Endothelial cell of umbilical vein (primary cell): ENCODE measurements at regions not wholly inside any gene's neighbourhood (a gene's known extent, or its start where the extent isn't known, plus 50 kb on each side); places are given as distances from the start of the nearest gene placed in this dataset.

Experiments
- EZH2 ChIP-seq: IDR thresholded peaks from 2 replicates; pipeline ENCODE4 v1.6.1; 2012; ENCODE audit warnings: borderline replicate concordance, low read depth, mild to moderate bottlenecking, moderate library complexity, low read length, inconsistent platforms; ENCODE audit not compliant: severe bottlenecking
- FOS ChIP-seq: IDR thresholded peaks from 2 replicates; pipeline ENCODE4 v1.6.1; 2011; ENCODE audit warnings: mild to moderate bottlenecking, low read length, moderate library complexity, borderline replicate concordance; ENCODE audit not compliant: insufficient read depth
- JUN ChIP-seq: IDR thresholded peaks from 2 replicates; pipeline ENCODE4 v1.6.1; 2011; ENCODE audit warnings: borderline replicate concordance, low read depth; ENCODE audit not compliant: insufficient read length, insufficient read depth
- MAX ChIP-seq: IDR thresholded peaks from 2 replicates; pipeline ENCODE4 v1.6.1; 2011; ENCODE audit not compliant: insufficient read depth, insufficient read length
- MYC ChIP-seq: IDR thresholded peaks from one replicate; pipeline ENCODE4 v1.6.1; 2011; ENCODE audit warnings: mild to moderate bottlenecking, low read depth, low read length
- POLR2A ChIP-seq: IDR thresholded peaks from 2 replicates; pipeline ENCODE4 v1.6.1; 2012; ENCODE audit warnings: low read depth, mild to moderate bottlenecking, control low read depth, low read length
- POLR2AphosphoS5 ChIP-seq: IDR thresholded peaks from 2 replicates; pipeline ENCODE4 v1.6.1; 2012; ENCODE audit warnings: low read depth, mild to moderate bottlenecking, control low read depth, low read length, moderate library complexity; ENCODE audit not compliant: insufficient read depth
- TF ChIP-seq, protein P1 (sequence below), 2 donors: IDR thresholded peaks; 1 replicate in 1 of 2; 2 replicates in 1 of 2; pipeline ENCODE4 v1.5.1; 2011; ENCODE audit warnings: low read length in 2 of 2, mild to moderate bottlenecking in 2 of 2, moderate library complexity in 2 of 2, control low read depth in 1 of 2, inconsistent platforms in 1 of 2, low read depth in 1 of 2; ENCODE audit not compliant: insufficient read depth in 1 of 2; ENCODE audit errors: extremely low read depth in 1 of 2

- TF ChIP-seq, protein P1, sequence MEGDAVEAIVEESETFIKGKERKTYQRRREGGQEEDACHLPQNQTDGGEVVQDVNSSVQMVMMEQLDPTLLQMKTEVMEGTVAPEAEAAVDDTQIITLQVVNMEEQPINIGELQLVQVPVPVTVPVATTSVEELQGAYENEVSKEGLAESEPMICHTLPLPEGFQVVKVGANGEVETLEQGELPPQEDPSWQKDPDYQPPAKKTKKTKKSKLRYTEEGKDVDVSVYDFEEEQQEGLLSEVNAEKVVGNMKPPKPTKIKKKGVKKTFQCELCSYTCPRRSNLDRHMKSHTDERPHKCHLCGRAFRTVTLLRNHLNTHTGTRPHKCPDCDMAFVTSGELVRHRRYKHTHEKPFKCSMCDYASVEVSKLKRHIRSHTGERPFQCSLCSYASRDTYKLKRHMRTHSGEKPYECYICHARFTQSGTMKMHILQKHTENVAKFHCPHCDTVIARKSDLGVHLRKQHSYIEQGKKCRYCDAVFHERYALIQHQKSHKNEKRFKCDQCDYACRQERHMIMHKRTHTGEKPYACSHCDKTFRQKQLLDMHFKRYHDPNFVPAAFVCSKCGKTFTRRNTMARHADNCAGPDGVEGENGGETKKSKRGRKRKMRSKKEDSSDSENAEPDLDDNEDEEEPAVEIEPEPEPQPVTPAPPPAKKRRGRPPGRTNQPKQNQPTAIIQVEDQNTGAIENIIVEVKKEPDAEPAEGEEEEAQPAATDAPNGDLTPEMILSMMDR (IDR thresholded peaks at IDR 0.05; ENCODE audit: extremely low read depth in 1 of 2, insufficient read depth in 1 of 2, low read depth in 1 of 2, low read length in 2 of 2) = no peak
- TF ChIP-seq POLR2AphosphoS5 (no peak), MAX (no peak), POLR2A (no peak), JUN (no peak), FOS (no peak), EZH2 (no peak), MYC (no peak)
Observed at GRCh38 chr13:84479656-84480055, 597.4 kb upstream of the SLITRK1 start.
